ENCODE measurements at regions not wholly inside any gene's neighbourhood (a gene's known extent, or its start where the extent isn't known, plus 50 kb on each side); places are given as distances from the start of the nearest gene placed in this dataset.

- TF ChIP-seq, protein P1, sequence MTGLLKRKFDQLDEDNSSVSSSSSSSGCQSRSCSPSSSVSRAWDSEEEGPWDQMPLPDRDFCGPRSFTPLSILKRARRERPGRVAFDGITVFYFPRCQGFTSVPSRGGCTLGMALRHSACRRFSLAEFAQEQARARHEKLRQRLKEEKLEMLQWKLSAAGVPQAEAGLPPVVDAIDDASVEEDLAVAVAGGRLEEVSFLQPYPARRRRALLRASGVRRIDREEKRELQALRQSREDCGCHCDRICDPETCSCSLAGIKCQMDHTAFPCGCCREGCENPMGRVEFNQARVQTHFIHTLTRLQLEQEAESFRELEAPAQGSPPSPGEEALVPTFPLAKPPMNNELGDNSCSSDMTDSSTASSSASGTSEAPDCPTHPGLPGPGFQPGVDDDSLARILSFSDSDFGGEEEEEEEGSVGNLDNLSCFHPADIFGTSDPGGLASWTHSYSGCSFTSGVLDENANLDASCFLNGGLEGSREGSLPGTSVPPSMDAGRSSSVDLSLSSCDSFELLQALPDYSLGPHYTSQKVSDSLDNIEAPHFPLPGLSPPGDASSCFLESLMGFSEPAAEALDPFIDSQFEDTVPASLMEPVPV (CRISPR knock-in tag; IDR thresholded peaks at IDR 0.05): no peak
- TF ChIP-seq CENPT (CRISPR knock-in tag; IDR thresholded peaks at IDR 0.05; ENCODE audit: low read depth) (no peak), MAZ (IDR thresholded peaks at IDR 0.05; ENCODE audit: borderline replicate concordance, low read depth, low read length) (no peak), MAZ (CRISPR knock-in tag; IDR thresholded peaks at IDR 0.05; ENCODE audit: low read depth) (no peak), ZNF589 (CRISPR knock-in tag; conservative IDR thresholded peaks at IDR 0.05) (no peak), ZNF558 (CRISPR knock-in tag; IDR thresholded peaks at IDR 0.05; ENCODE audit: borderline replicate concordance) (no peak)
Measured at GRCh38 chr12:24695657-24696329, 253.1 kb downstream of the BCAT1 start.

All from HepG2 (cell line).